ENCODE measurements at regions not wholly inside any gene's neighbourhood (a gene's known extent, or its start where the extent isn't known, plus 50 kb on each side); places are given as distances from the start of the nearest gene placed in this dataset.

DNA sequence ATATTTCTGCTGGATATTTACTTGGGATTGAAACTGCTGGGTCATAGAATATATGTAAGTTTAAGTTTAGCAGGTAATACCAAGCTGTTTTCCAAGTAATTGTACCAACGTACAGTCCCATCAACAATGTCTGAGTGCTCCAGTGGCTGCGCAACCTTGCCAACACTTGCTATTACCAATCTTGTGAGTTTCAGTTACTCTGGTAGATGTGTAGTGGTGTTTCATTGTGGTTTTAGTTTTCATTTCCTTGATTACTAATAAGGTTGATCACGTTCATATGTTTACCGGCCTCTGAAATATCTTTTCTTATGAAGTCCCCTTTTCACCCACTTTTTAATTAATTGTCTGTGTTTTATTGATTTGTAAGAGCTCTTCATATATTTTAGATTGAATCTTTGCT lies 370.6 kb upstream of the CADM1 start:
- TF ChIP-seq, protein P1, sequence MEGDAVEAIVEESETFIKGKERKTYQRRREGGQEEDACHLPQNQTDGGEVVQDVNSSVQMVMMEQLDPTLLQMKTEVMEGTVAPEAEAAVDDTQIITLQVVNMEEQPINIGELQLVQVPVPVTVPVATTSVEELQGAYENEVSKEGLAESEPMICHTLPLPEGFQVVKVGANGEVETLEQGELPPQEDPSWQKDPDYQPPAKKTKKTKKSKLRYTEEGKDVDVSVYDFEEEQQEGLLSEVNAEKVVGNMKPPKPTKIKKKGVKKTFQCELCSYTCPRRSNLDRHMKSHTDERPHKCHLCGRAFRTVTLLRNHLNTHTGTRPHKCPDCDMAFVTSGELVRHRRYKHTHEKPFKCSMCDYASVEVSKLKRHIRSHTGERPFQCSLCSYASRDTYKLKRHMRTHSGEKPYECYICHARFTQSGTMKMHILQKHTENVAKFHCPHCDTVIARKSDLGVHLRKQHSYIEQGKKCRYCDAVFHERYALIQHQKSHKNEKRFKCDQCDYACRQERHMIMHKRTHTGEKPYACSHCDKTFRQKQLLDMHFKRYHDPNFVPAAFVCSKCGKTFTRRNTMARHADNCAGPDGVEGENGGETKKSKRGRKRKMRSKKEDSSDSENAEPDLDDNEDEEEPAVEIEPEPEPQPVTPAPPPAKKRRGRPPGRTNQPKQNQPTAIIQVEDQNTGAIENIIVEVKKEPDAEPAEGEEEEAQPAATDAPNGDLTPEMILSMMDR (conservative IDR thresholded peaks at IDR 0.05): no peak
- Histone ChIP-seq H3K27me3 (ENCODE audit: control insufficient read depth, insufficient read depth, low read length, poor library complexity, severe bottlenecking) (peaks cover 8% of the 10 kb centered on the region), H3K9ac (ENCODE audit: extremely low read depth, low read length, poor library complexity, severe bottlenecking) (no peak overlapping the region), H3K27ac (ENCODE audit: low read depth, low read length) (no peak overlapping the region), H3K4me1 (ENCODE audit: control insufficient read depth, insufficient read depth, low read length) (no peaks in the 10 kb centered on the region), H3K9me3 (ENCODE audit: control insufficient read depth, low read length) (no peaks in the 10 kb centered on the region), H3K4me3 (ENCODE audit: low read length) (no peak overlapping the region), H3K36me3 (ENCODE audit: control insufficient read depth, insufficient read depth, low read length) (no peaks in the 10 kb centered on the region)
- Mint-ChIP-seq H3K27ac (no peak overlapping the region), H3K9me3 (peaks cover 12% of the 10 kb centered on the region), H3K4me1 (peaks cover 10% of the 10 kb centered on the region), H3K36me3 (ENCODE audit: low read depth) (no peaks in the 10 kb centered on the region), H3K4me3 (no peak overlapping the region), H3K27me3 (ENCODE audit: insufficient read depth) (peaks cover 10% of the 10 kb centered on the region)
- 98 to 100% methylated on average over 2 of the region's 4 CpGs for WGBS, 2 experiments (ENCODE audit: insufficient coverage in 1 of 2, insufficient read length in 1 of 2)
- no peak for DNase-seq

DNA sequence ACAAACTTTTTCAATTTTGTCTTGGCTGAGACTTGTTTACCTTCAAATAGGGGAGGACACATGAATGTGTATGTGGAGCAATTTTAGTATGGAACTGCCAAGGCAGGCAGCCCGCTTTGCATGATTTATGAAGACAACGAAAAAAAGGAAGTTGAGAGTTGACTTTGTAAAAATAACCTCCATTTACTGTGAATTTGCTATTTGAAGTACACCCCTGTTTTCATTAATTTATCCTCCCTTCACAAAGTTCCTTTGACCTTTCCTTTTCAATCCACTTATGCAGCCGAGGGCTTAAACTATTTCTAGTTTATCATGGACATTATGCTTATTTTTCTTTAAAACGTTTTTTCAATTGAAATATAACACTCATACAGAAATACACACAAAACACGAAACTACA lies 369.6 kb upstream of the CADM1 start:
- no peak overlapping the region for H3K27ac ChIP-seq (ENCODE audit: low read depth, low read length)

DNA sequence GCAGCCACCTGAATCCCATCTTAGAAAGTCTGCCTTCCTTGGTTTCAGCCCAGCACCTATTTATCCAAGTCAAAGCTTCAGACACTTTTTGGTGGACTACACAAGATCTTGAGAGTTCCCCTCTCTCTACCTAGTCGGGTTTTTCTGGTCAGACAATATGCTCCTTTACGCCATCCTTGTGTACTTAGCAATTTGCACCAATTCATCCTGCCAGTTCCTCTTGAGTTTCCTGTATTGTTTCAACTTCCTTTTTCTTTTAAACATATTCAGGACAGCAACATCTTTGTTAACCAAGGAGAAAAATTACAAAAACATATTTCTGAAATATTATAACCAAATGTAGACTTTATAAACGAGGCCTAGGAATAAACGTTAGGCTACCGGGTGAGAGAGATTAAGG lies 368.2 kb upstream of the CADM1 start:
- no peak overlapping the region for H3K9ac ChIP-seq (ENCODE audit: extremely low read depth, low read length, poor library complexity, severe bottlenecking)
- Mint-ChIP-seq H3K36me3 (ENCODE audit: low read depth) (no peaks in the 10 kb centered on the region), H3K4me1 (peaks cover 11% of the 10 kb centered on the region), H3K9me3 (no peaks in the 10 kb centered on the region), H3K27me3 (ENCODE audit: insufficient read depth) (peaks cover 10% of the 10 kb centered on the region), H3K27ac (no peak overlapping the region), H3K4me3 (no peak overlapping the region)
- no peaks in the 10 kb centered on the region for H3K9me3 ChIP-seq (ENCODE audit: control insufficient read depth, low read length)
- WGBS, 2 experiments (ENCODE audit: insufficient coverage in 1 of 2, insufficient read length in 1 of 2): 71 to 76% methylated on average over 5 of the region's 5 CpGs
- H3K4me3 ChIP-seq (ENCODE audit: low read length): no peak overlapping the region
- H3K36me3 ChIP-seq (ENCODE audit: control insufficient read depth, insufficient read depth, low read length): no peaks in the 10 kb centered on the region
- DNase-seq: no peak
- TF ChIP-seq, protein P1 (conservative IDR thresholded peaks at IDR 0.05): no peak
- no peaks in the 10 kb centered on the region for H3K4me1 ChIP-seq (ENCODE audit: control insufficient read depth, insufficient read depth, low read length)
- peaks cover 8% of the 10 kb centered on the region for H3K27me3 ChIP-seq (ENCODE audit: control insufficient read depth, insufficient read depth, low read length, poor library complexity, severe bottlenecking)
- no peak overlapping the region for H3K27ac ChIP-seq (ENCODE audit: low read depth, low read length)

More for the DNA sequence above, 369.6 kb upstream of the CADM1 start:
- Histone ChIP-seq H3K4me1 (ENCODE audit: control insufficient read depth, insufficient read depth, low read length) (no peaks in the 10 kb centered on the region), H3K4me3 (ENCODE audit: low read length) (no peak overlapping the region), H3K36me3 (ENCODE audit: control insufficient read depth, insufficient read depth, low read length) (no peaks in the 10 kb centered on the region), H3K9me3 (ENCODE audit: control insufficient read depth, low read length) (no peaks in the 10 kb centered on the region), H3K27me3 (ENCODE audit: control insufficient read depth, insufficient read depth, low read length, poor library complexity, severe bottlenecking) (peaks cover 8% of the 10 kb centered on the region), H3K9ac (ENCODE audit: extremely low read depth, low read length, poor library complexity, severe bottlenecking) (no peak overlapping the region)
- Mint-ChIP-seq H3K27me3 (ENCODE audit: insufficient read depth) (peaks cover 10% of the 10 kb centered on the region), H3K4me3 (no peak overlapping the region), H3K9me3 (peaks cover 2% of the 10 kb centered on the region), H3K36me3 (ENCODE audit: low read depth) (no peaks in the 10 kb centered on the region), H3K27ac (no peak overlapping the region), H3K4me1 (peaks cover 11% of the 10 kb centered on the region)
- TF ChIP-seq, protein P1 (conservative IDR thresholded peaks at IDR 0.05): no peak
- no peak for DNase-seq
- 75 to 95% methylated on average over 4 to 5 of the region's 5 CpGs for WGBS, 2 experiments (ENCODE audit: insufficient coverage in 1 of 2, insufficient read length in 1 of 2)

All from endodermal cell (in vitro differentiated cells).